SW 1271 (cell line): ENCODE measurements at regions not wholly inside any gene's neighbourhood (a gene's known extent, or its start where the extent isn't known, plus 50 kb on each side); places are given as distances from the start of the nearest gene placed in this dataset.

Experiments used
- DNase-seq, 2 experiments: peaks; one replicate each; lab custom pipeline; 2025; lab: John Stamatoyannopoulos, UW

DNA sequence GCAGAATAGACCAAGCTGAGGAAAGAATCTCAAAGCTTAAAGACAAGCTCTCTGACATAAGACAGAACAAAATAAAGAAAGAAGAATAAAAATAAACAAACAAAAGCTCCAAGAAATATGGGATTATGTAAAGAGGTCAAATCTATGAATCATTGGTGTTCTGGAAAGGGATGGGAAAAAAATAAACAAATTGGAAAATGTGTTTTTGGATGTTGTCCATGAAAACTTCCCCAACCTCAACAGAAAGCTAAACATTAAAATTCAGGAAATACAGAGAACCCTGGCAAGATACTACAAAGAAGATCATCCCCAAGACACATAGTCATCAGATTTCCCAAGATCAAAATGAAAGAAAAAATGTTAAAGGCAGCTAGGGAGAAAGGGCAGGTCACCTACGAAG, 662.0 kb upstream of the CDH18 start:
- no peak for DNase-seq

DNA sequence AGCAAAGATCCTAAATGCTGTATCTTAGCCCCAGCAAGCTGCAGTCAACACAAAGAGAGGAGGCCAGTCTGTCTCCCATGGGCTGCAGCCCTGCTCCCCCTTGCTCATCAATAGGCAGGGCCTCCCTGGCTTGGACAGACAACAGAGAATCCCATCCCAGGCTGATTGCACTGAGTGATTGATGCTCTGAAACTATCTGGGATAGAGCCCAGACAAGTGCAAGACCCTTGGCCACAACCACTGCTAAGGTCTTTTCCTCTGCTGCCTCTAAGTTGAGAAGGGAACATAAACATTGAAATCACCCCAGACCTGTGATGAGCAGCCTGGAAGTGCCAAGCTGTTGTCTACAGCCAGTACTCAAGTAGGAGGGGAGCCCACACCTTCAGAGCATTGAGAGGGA, 661.0 kb upstream of the CDH18 start:
- no peak for DNase-seq

DNA sequence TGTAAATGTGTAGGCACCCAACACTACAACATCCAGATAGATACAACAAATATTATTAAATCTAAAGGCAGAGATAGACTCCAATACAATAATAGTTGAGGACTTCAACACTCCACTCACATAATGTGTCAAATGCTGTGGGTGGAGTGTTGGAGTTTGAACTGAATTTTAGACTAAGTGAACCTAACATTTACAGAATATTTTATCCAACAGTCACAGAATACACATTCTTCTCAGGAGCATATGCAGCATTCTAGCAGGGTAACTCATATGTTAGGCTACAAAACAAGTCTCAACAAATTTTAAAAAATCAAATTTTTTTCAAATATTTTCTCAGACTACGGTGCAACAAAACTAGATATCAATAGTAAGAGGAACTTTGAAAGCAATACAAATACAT, 648.7 kb upstream of the CDH18 start:
- DNase-seq, result no peak

DNA sequence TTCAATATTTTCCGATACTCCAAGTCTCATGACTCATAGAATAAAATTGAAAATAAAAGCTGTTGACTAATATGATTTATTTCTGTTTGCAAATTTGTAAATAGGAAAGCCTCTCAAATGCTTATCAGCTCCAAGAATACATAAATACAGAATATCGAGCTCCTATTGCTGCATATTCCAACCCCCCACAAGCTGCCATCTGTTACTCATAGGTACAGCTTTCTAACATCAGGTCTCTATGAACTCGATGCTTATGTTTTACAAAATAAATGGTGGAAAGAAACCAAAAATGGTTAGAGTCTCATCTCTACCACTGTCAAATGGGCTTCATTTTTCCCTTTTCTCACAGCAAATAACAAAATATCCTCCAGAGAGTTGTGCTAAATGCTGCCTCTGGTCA, 631.6 kb upstream of the CDH18 start:
- DNase-seq, result no peak

DNA sequence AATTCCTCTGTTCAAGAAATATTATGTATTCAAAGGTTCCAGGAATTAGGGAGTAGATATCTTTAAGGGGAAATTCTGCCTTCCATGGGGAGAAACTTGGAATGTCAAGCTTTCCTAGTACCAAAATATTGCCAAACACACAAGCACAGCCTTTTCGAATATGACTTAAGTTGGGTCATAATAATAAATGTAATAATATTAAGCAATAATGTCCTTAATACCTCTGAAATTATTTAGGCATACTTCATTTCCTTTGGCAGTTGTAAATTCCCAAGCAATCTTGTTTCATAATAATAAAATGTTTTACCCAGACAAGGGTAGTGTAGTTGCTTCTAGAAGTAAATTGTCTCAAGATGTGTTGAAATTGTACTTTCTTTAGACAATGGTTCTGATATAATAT, 630.3 kb upstream of the CDH18 start:
- DNase-seq, result no peak

DNA sequence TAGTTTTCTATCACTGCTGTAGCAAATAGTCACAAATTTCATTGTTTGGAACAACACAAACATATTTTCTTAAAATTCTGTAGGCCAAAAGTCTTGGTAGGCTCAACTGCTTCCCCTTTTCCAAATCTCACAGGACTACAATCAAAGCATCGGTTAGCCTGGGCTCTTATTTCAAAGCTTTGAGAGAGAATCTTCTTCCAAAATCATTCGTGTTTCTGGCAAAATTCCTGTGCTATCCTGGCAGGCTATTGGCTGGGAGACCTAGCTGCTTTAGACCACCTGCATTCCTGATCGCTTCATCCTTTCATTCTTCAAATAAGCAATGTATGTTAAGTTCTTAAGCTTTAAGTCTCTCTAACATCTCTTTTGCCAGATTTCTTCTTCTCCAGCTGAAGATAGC, 629.8 kb upstream of the CDH18 start:
- DNase-seq, result no peak

DNA sequence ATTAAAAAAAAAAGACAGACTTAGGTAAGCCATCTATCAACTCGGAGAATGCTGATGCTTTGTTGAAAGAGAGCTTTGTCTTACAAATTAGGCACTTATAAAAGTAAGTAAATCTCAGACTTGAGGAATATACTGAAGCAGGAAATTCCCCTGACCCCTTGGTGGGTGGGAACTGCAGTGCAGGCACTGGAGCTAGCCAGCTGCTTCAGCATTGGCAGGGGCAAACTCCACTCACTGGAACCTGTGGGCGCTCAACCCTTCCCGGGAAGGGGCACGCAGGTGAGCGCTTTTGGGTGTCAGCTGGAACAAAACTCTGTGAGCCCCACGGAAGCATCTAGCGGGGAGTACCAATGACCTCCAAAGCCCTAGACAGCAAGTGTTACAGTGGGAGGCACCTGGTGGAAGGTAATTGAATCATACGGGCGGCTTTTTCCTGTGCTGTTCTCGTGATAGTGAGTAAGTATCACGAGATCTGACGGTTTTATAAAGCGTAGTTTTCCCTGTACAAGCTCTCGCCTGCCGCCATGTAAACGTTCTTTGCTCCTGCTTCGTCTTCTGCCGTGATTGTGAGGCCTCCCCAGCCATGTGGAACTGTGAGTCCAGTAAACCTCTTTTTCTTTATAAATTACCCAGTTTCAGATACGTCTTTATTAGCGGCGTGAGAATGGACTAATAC, 628.0 kb upstream of the CDH18 start:
- DNase-seq, result no peak

DNA sequence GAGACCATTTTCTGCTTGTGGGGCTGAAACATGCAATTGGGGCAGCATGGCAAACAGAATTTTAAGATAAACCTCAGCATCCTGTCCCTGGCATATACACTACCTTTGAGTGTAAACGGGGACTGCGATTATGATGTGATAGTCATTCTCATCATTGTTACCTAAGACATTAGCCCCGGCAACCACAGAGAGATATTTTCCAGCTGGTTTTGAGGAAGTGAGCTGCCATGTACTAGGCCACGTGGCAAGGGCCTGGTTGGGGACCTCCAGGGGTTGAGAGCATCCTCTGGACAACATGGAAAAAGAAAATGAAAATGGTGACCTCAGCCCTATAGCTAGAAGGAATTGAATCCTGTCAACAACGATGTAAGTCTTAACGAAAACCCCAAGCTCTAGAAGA, 623.6 kb upstream of the CDH18 start:
- DNase-seq, result no peak

DNA sequence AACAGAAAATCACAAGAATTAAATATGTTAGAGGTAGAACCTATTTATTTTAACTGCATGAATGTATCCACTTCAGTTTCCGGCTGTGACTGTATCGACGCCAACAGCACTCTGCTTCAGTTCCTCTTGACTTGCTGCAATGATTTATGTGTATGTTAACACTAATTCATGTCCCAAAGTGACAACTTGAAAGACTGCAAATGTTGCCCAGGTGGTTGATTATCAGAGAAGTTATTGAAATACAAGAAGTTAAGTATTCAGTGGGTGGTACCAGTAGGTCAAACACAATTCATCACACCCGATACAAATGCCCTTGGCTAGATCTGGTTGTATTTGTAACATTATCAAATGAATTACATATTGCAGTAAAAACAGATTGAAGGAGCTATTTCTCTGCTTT, 622.7 kb upstream of the CDH18 start:
- DNase-seq, result no peak

DNA sequence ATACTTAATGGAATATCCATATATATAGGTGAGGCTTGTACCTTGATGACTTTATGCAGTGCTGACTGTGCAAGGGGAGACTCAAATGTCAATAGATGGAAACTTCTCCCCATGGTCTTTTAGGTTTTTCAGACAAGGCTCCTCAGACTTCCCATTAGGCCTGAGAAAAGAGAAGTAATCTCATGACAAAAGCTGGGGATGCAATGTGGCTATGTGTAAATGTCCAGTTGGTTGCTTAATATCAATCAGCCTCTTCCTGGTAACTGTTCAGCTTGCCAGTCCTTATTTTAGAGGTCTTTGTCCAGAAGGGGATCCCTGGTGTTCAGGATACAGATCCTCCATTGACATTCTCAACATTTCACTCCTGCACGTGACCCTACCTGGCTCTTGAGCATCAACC, 621.1 kb upstream of the CDH18 start:
- DNase-seq, result no peak

DNA sequence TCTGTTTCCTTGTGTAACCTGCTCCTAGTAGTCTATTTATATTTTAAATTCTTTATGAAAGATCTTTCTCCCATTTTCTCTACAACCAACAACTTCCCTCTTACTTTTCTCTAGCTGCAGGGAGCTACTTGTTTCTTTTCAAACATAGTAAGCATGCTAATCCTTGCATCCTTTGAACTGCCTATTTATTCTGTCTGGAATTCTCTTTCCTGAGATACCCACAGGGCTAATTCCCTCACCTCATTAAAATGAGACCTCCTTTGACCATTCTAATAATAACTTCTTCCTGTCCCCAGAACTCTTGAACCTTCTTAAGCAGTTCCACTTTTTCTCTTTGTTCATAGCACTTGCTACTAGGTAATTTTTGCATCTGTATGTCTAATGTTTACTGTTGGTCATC, 620.6 kb upstream of the CDH18 start:
- DNase-seq, result no peak

DNA sequence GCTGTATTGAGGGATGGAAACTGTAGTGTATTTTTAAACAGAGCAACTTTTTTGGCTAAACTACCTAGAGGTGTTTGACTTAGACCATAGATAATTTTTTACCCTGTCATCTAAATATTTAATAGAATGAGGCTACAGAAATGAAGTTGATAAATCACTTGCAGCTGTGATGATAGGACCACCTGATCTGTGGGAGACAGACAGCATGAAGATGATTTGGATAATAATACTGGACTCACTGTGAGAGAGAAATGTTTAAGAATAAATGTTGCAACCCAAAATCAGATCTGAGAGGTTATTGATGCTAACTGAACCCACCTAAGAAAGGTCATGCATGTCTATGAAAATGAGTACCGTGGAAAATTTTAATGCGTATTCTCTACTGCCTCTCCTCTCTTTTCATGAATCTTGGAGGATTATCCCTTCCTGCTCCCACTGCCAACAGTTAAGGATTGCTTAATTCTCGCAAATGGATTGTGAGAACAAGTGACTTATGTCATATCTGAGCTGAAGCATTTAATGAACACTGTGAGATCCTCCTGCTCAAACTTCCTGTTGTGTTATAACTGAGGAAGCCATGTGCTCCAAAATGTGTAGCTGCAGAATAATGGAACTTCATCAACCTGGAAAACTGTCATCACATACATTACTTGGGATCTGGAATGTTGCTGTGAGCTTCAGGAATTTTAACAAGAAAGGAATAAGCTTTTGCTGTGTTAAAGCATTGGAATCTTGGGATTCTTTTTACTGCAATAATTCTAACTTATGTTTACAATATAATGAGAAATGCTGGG, 617.9 kb upstream of the CDH18 start:
- no peak for DNase-seq

DNA sequence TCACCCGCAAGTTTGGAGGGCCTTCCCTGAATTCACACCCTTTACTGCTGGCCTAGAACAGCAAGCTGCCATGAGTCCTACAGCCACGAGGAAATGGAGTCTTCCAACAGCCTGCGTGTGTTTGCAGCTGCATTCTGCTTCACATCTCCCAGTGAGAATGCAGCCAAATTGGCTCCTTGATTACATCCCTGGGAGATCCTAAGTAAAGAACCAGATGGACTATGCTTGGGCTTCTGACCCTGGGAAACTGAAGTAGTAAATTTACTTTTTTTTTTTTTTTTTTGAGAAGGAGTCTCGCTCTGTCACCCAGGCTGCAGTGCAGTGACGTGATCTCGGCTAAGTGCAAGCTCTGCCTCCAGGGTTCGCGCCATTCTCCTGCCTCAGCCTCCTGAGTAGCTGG, 617.0 kb upstream of the CDH18 start:
- DNase-seq, result no peak

DNA sequence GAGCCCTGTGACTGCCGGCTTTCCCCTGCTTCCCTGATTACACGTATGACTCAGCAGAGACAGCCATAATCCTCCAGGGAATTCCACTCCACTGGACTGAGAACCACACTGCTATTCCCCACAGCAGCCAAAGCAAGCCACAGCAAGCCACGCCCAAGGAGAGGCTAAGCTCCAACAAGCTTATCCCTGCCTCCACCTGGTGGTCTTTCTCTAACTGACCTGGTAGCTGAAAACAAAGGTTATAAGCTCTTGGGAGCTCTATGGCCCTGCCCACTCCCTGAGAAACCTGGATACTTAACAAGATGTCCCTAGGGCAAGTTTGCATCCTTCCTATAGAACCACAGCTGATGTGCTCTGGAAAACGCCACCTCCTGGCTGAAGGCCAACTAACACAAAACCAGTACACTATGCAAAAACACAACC, 613.7 kb upstream of the CDH18 start:
- DNase-seq, result no peak

DNA sequence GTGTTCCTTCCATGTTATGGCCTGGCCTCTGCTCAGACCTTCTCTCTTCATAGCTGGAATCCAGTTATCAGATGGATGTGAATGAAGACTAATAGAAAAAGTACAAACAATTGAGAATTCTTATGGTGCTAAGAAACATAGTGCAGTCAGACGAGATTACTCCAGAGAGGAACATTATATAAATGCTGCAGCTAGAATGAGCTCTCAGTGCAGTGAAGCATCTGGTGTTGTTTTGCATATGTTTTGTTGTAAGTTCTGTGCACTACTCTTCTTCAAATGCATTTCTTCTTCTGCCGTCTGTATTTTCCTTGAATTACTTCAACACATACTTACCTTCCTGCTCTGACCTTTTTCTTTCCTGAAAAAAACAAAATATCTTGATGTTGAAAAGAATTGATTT, 602.4 kb upstream of the CDH18 start:
- no peak for DNase-seq

DNA sequence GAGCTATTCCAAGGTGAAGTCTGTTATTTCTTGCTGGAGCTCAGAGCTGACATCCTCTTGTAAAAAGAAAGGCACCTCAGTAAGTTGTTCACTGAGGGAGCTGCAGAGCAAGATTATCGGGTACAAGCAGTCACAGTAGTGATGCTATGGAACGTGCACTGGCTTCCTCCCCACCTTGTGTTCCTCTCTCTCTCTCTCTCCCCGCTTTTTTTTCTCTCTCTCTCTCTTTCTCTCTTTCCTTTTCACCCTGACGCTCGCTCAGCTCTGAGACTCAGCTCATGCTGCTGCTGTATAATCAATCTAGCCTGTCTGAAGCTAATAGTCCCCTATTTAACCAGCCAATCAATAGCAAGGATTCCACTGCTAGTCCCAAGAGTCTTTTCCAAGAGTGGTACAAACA, 587.6 kb upstream of the CDH18 start:
- no peak for DNase-seq

DNA sequence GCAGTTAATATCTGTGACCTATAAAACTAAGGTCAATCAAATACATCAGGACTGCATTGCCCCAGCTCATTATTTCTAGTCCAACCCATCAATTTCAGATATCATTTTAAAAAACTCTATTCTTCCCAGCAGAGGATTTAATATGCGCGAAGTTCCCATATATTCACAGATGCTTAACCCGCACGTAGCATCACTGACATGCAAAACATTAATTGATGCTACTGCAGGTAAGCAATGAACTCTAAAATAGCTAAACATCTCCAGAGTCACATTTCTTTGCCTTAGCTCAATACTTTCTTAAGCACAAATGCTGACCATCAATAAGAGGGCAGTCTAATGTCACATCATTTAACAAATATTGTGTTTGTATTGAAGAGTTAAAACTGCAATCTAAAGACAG, 586.6 kb upstream of the CDH18 start:
- no peak for DNase-seq

DNA sequence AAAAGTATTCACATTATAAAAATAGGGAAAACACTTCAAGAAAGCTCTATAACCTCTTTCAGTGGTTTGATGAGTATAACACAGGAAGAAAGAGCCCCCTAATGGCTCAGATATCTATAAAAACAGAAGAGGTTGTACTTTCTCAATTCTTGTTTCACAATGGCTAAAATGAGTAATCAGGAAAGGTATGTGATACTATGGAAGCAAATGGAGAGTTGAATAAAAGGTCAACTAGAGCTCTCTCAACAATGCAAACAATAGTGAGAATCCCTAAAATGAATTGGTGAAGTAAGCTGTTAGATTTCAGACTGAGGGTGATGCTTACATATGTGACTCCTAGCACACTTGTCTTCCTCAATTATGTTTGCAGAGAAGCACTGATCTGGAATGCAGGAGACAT, 584.6 kb upstream of the CDH18 start:
- peak; percentile 57 to 92 for DNase-seq

DNA sequence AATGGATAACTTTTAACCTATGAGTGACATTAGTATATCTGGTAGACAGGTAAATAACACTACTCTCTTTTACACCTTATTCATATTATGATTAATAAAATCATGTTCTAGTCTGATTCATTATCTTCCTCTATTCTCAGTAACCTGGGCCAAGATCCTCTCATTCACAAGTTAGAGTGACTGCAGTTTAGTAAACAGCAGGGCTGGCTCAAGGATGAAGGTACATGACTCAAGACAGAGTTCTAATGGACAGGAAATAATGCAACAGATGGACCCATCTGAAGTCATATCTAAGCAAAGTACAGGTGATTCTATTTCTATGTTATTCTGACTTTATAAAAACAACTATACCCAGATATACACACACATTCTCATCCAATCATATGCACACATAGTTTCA, 582.5 kb upstream of the CDH18 start:
- no peak for DNase-seq

DNA sequence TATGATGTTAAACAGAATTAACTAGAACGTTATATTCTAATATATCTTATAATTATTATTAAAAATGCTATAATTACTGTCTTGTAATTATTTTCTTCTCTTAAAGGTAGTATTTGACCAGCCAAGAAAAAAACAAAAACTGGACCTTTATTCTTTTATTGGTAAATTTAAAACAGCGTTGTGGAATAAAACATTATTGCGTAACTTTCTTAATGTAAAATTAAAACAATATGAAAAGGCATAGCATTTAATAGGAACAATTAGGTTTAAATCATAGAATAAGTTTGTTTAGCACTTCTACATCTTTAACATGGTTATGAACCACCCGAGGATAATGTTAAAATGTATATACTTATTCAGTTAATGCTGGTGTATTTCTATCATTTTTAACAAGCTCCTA, 574.5 kb upstream of the CDH18 start:
- DNase-seq, result no peak

DNA sequence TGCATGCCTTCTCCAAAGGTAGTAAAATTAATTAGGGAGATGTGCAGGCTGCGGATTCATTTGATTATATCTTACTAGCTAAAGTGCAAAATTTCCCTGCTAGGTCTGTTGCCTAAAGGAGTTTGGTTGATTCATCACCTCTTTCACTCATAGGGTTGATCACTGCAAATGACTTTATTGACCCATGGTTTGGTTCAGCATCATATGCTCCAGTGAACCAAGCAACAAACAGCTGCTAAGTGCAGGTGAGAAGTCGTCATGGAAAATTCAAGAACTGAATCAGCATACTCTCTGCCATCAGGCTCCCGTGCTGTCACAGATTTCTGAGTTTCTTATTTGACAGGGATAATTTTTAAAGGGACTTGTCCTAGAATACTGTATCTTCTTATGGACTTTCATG, 571.8 kb upstream of the CDH18 start:
- no peak for DNase-seq

DNA sequence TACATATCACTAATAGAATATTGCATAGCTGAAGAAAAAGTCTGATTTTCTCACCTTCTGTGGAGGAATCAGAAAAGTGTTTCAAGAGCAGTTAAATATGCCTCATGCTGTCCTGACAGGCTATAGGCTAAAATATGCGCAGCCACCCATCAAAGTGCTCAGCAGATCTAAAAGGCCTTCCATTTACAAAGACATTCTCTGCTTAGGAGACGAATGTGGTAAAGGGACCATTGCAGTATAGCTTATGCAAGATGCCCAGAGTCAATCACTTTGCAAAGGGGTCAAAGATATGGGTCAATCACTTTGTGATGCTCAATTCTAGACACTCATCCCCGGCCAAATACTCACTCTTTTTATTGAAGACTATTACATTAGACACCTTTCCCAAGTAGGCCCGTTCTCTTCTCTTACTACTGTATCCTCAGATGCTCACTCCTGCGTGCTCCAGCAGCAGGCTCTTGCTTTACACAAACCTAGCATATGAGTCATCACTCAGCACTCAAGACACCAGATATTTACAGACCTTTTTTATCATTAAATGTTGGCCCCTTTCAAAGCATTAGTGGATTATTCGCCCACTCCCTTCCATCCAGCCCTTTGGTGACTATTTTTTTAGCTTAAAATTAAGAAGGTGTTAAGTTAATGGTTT, 568.2 kb upstream of the CDH18 start:
- DNase-seq, result no peak

DNA sequence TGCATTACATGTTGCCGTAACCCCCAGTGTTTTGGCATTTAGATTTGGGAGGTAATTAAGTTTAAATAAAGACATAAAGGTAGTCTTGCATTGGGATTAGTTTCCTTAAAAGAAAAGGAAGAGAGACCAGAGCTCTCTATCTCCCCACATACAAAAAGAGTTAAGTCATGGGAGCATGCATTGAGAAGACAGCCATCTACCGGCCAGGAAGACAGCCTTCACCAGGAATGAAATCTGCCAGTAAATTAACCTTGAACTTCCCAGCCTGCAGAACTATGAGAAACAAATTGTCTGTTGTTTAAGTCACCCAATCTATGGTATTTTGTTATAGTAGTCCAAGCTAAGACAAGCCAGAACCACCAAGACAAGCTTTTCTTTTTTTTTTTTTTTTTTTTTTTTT, 567.0 kb upstream of the CDH18 start:
- no peak for DNase-seq
